Prostate gland (tissue), 2 donors: ENCODE measurements at regions not wholly inside any gene's neighbourhood (a gene's known extent, or its start where the extent isn't known, plus 50 kb on each side); places are given as distances from the start of the nearest gene placed in this dataset.
"Not testable (repeated sequence)": the region's sequence is repeated elsewhere in the genome, so short reads cannot be mapped to it uniquely, and the experiment has no call there.

ENCODE experiments used
- DNase-seq: peaks from one replicate; pipeline ENCODE4 v3.0.0-alpha.2; 2019; ENCODE audit warnings: low spot score
- H3K27ac ChIP-seq, 2 donors: fragments of 200-600 bp; sonication (generic); 2 replicates each; pipeline ENCODE4 v1.5.1; 2017 to 2019
- H3K27me3 ChIP-seq: fragments of 200-600 bp; sonication (generic); replicated peaks from 2 replicates; pipeline ENCODE4 v1.5.1; 2019; ENCODE audit not compliant: insufficient read depth
- H3K36me3 ChIP-seq, 2 donors: fragments of 200-600 bp; sonication (generic); 1 replicate in 1 of 2; 2 replicates in 1 of 2; pipeline versions ENCODE4 v1.5.1 to v1.8.1; 2017 to 2019
- H3K4me1 ChIP-seq: fragments of 200-600 bp; sonication (generic); replicated peaks from 2 replicates; pipeline ENCODE4 v1.5.1; 2019
- H3K4me3 ChIP-seq, 2 donors: fragments of 200-600 bp; sonication (generic); 2 replicates each; pipeline ENCODE4 v1.5.1; 2017 to 2019
- H3K9me3 ChIP-seq: fragments of 200-600 bp; sonication (generic); 2 replicates; pipeline ENCODE4 v1.5.1; 2017
- POLR2A ChIP-seq: fragments of 450-650 bp; IDR thresholded peaks from one replicate; pipeline ENCODE4 v1.6.1; 2016; ENCODE audit warnings: antibody characterized with exemption, mild to moderate bottlenecking
- POLR2AphosphoS5 ChIP-seq: sonication (generic); formaldehyde crosslinking; IDR thresholded peaks from one replicate; pipeline ENCODE4 v1.6.1; 2017; ENCODE audit warnings: antibody characterized with exemption
- WGBS: methylation state at CpG from one replicate; pipeline ENCODE4 v1.1.5; 2018; 5-methylcytosine and 5-hydroxymethylcytosine counted together
- intact Hi-C: fragments of 100-400 bp; cut with DNase I; formaldehyde crosslinking; loops from one replicate; pipeline ENCODE4 v1.14.2; 2022
- TF ChIP-seq, protein P1 (sequence below), 4 experiments: fragments of 200-600 bp in 2 of 4; fragments of 450-650 bp in 2 of 4; sonication (generic) in 2 of 4; IDR thresholded peaks; 1 replicate in 3 of 4; 2 replicates in 1 of 4; pipeline ENCODE4 v1.5.1; 2016 to 2019; ENCODE audit warnings: antibody characterized with exemption in 4 of 4, mild to moderate bottlenecking in 2 of 4, moderate library complexity in 2 of 4

DNA sequence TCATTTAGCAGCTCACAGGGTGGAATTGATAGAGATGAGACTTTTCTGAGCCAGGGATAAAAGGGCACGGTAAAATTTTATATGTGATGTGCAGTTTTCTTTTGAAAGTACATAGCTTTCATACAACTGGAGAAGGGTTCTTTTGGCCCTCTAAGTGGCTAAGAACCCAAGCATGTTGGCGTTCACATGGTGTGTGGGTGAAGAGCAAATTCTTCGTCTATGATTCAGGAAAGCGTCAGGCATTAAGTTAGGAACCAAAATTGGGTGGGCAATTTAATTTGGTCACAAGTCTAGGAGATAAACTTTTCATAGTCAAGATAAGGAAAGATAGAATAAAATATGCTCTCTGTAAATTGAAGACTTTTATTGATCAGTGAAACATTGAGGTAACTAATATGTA, 153.9 kb downstream of the UTRN start:
- 94% methylated on average over 4 of the region's 4 CpGs for whole genome bisulfite sequencing
- intact Hi-C loops: no loop called here
- Histone ChIP-seq H3K4me3 (no peak overlapping the region), H3K9me3 (no peaks in the 10 kb centered on the region), H3K36me3 (peaks cover 8 to 13% of the 10 kb centered on the region in 2 donors), H3K4me1 (no peaks in the 10 kb centered on the region), H3K27ac (no peak overlapping the region), H3K27me3 (no peaks in the 10 kb centered on the region)
- no peak for TF ChIP-seq POLR2A
- TF ChIP-seq, protein P1, sequence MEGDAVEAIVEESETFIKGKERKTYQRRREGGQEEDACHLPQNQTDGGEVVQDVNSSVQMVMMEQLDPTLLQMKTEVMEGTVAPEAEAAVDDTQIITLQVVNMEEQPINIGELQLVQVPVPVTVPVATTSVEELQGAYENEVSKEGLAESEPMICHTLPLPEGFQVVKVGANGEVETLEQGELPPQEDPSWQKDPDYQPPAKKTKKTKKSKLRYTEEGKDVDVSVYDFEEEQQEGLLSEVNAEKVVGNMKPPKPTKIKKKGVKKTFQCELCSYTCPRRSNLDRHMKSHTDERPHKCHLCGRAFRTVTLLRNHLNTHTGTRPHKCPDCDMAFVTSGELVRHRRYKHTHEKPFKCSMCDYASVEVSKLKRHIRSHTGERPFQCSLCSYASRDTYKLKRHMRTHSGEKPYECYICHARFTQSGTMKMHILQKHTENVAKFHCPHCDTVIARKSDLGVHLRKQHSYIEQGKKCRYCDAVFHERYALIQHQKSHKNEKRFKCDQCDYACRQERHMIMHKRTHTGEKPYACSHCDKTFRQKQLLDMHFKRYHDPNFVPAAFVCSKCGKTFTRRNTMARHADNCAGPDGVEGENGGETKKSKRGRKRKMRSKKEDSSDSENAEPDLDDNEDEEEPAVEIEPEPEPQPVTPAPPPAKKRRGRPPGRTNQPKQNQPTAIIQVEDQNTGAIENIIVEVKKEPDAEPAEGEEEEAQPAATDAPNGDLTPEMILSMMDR (IDR thresholded peaks at IDR 0.05): no peak
- TF ChIP-seq POLR2AphosphoS5: no peak
- no peak for DNase-seq

DNA sequence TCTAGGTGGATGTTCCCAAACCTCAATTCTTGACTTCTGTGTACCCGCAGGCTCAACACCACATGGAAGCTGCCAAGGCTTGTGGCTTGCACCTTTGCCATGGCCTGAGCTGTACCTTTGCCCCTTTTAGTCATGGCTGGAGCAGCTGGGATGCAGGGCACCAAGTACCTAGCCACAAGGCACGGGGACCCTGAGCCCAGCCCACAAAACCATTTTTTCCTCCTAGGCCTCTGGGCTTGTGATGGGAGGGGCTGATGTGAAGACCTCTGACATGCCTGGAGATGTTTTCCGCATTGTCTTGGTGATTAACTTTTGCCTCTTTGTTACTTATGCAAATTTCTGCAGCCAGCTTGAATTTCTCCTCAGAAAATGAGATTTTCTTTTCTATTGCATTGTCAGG, 156.7 kb downstream of the UTRN start:
- peaks cover 8 to 13% of the 10 kb centered on the region in 2 donors for H3K36me3 ChIP-seq
- H3K4me3 ChIP-seq, intact Hi-C loops, H3K27ac ChIP-seq, H3K9me3 ChIP-seq, DNase-seq, H3K27me3 ChIP-seq, H3K4me1 ChIP-seq: not testable (repeated sequence)
- 99% methylated on average over 3 of the region's 3 CpGs for WGBS

DNA sequence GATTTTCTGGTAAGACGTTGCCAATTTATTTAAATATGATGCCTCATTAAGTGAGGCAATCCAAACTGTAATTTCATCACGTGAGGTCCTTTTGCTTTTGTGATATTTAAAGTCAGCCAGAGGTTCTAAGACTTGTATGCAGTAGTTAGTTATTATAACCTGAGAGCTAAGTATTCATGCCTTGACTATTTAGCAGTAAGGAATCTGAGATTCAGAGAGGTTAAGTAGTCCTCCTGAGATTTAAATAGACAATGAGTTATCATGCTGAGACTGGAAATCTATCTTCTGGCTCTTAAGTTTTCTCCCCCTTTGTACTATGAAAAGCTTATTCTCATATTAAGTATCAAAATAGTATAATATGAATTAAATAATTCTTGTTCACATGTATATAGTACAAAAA, 158.0 kb downstream of the UTRN start:
- Histone ChIP-seq H3K27ac (no peak overlapping the region), H3K9me3 (no peaks in the 10 kb centered on the region), H3K4me1 (no peaks in the 10 kb centered on the region), H3K27me3 (no peaks in the 10 kb centered on the region), H3K4me3 (no peak overlapping the region), H3K36me3 (peaks cover 8 to 13% of the 10 kb centered on the region in 2 donors)
- 62% methylated on average over 2 of the region's 2 CpGs for WGBS
- intact Hi-C loops: no loop called here
- no peak for DNase-seq
- TF ChIP-seq, protein P1 (IDR thresholded peaks at IDR 0.05): no peak
- TF ChIP-seq POLR2A (no peak), POLR2AphosphoS5 (no peak)

DNA sequence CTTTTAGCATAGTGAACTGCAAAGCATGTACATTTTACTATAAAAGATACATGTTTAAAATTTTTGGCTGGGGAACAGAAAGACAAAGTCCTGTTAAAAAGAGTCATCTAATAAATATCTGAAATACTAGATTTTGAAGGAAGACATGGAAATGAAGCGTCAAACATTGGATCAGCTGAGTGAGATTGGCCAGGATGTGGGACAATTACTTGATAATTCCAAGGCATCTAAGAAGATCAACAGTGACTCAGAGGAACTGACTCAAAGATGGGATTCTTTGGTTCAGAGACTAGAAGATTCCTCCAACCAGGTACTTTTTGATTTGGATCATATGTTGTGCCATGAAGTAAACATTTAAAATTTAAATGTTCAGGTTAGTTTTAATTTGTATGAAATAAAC, 162.3 kb downstream of the UTRN start:
- TF ChIP-seq, protein P1 (IDR thresholded peaks at IDR 0.05): no peak
- TF ChIP-seq POLR2AphosphoS5 (no peak), POLR2A (no peak)
- H3K36me3 ChIP-seq: no peaks in the 10 kb centered on the region
- H3K9me3 ChIP-seq: no peaks in the 10 kb centered on the region
- no peaks in the 10 kb centered on the region for H3K4me1 ChIP-seq
- H3K27me3 ChIP-seq: no peaks in the 10 kb centered on the region
- DNase-seq: no peak
- WGBS: 89% methylated on average over 1 of the region's 1 CpG
- intact Hi-C loops: no loop called here
- no peak overlapping the region for H3K4me3 ChIP-seq
- no peak overlapping the region for H3K27ac ChIP-seq

DNA sequence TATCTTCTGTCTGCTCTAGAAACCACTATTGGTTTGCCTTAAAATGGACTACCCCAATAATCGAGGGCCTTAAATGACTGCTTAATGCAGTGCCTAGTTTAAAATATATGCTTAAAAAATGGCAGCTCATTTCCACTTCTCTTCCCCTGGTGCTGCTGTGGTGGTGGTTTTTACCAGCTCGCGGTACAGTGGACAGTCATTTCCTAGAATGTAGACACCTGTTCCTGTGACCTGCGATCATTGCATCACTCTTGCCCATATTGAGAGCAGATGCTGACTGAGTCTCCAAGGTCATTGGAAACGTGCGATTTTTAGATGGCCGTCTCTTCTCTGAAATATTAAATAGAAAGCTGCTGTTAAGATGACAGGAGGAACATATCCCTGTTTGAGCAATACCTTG, 164.1 kb downstream of the UTRN start:
- TF ChIP-seq POLR2AphosphoS5 (no peak), POLR2A (no peak)
- TF ChIP-seq, protein P1 (IDR thresholded peaks at IDR 0.05): no peak
- Histone ChIP-seq H3K36me3 (no peaks in the 10 kb centered on the region), H3K27me3 (no peaks in the 10 kb centered on the region), H3K9me3 (no peaks in the 10 kb centered on the region), H3K4me3 (no peak overlapping the region), H3K4me1 (no peaks in the 10 kb centered on the region), H3K27ac (no peak overlapping the region)
- intact Hi-C loops: no loop called here
- DNase-seq: no peak
- WGBS: 92% methylated on average over 7 of the region's 7 CpGs
